ENCODE measurements at regions not wholly inside any gene's neighbourhood (a gene's known extent, or its start where the extent isn't known, plus 50 kb on each side); places are given as distances from the start of the nearest gene placed in this dataset.
"Not testable (repeated sequence)": the region's sequence is repeated elsewhere in the genome, so short reads cannot be mapped to it uniquely, and the experiment has no call there.

DNA sequence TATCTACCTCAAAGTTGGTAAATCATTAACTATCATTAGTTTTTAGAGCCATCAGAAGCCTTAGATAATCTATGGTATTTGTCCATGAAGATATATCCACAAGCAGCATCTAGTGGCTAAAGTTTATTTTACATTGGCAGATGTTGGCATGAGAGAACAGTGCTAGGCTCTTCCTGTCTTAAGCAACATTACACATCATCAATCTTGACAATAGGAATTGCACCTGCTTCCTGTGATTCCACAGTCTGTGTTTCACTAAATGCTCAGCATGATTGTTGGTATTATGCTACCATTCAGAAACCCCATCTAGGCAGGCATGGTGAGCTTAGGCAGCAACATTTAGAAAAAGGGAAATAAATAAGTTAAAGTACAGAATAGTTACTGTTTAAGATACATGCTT, 246.6 kb downstream of the SLCO4C1 start:
- DNase-seq (ENCODE audit: low read depth in 4 of 4, low spot score in 3 of 4), result no peak

DNA sequence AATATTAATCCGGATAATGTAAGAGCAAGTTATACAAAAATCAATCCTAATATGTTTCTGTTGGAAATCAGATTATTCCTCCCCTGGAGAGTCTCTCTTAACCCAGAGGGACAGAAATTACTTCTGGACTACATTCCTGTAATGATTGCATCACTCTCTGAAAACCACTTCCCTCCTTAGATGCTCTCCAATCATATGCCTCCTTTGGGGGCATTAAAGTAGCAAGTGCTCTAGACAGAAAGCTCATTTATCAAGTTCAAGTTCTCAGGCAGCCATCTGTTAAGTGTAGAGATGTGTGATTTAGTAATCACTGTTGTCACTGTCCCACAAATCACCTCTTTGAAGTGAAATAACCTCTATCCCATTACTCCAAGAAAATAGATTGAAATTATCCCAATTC, 247.1 kb downstream of the SLCO4C1 start:
- DNase-seq (ENCODE audit: low read depth in 4 of 4, low spot score in 3 of 4), result no peak

- DNase-seq (ENCODE audit: low read depth in 4 of 4, low spot score in 3 of 4), result not testable (repeated sequence)
Measured at GRCh38 chr5:102047073-102047472, 249.0 kb downstream of the SLCO4C1 start.

- DNase-seq (ENCODE audit: low read depth in 4 of 4, low spot score in 3 of 4), result no peak
Measured at GRCh38 chr5:102040326-102040725, 255.8 kb downstream of the SLCO4C1 start.

- DNase-seq (ENCODE audit: low read depth in 4 of 4, low spot score in 3 of 4), result no peak
Measured at GRCh38 chr5:102036927-102037326, 259.2 kb downstream of the SLCO4C1 start.

DNA sequence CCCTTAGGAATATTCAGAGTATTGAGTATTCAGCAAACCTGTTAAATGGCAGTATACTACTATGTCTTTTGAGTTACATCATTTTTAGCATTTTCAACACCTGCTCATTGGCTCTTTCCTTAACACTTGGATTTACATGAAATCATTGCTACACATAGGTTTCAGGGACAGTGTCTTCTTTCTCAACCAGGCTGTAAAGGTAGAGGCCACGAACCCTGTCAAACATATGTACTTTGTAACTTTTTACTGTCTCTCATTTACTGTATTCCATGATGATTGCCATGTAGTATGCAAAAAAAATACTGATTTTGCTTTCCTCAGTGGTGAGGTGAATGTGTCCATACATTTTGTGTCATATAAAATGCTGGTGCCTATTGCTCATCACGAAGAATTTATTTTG, 264.4 kb downstream of the SLCO4C1 start:
- no peak for DNase-seq (ENCODE audit: low read depth in 4 of 4, low spot score in 3 of 4)

DNA sequence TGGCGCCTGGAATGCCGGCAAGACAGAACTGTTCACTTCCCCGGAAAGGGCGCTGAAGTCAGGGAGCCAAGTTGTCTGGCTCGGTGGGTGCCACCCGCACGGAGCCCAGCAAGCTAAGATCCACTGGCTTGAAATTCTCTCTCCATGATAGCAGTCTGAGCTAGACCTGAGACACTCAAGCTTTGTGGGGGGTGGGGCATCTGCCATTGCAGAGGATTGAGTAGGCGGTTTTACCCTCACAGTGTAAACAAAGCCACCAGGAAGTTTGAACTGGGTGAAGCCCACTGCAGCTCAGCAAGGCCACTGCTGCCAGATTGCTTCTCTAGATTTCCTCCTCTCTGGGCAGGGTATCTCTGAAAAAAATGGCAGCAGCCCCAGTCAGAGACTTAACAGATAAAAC, 277.4 kb downstream of the SLCO4C1 start:
- no peak for DNase-seq (ENCODE audit: low read depth in 4 of 4, low spot score in 3 of 4)

GRCh38 chr5:102018279-102018678, 277.8 kb downstream of the SLCO4C1 start:
- no peak for DNase-seq (ENCODE audit: low read depth in 4 of 4, low spot score in 3 of 4)

GRCh38 chr5:102014371-102014770, 281.7 kb downstream of the SLCO4C1 start:
- no peak for DNase-seq (ENCODE audit: low read depth in 4 of 4, low spot score in 3 of 4)

DNA sequence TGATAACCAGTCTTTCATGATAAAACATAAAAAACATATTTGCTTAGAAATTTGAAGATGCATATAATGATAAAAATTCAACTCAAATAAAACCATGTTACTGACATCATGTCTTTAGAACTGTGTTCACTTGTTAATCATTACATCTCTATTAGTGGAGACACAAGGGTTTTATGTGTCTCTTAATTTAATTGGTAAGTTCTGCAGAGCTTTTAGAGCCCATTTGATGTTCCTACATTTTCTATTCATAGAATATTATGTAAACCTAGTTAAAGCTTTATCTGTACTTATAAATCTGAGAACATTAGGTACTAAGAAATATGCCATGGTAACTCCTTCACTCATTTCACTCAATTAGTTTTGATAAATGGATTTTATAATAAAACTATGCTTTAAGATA, 285.4 kb downstream of the SLCO4C1 start:
- no peak for DNase-seq (ENCODE audit: low read depth in 4 of 4, low spot score in 3 of 4)

DNA sequence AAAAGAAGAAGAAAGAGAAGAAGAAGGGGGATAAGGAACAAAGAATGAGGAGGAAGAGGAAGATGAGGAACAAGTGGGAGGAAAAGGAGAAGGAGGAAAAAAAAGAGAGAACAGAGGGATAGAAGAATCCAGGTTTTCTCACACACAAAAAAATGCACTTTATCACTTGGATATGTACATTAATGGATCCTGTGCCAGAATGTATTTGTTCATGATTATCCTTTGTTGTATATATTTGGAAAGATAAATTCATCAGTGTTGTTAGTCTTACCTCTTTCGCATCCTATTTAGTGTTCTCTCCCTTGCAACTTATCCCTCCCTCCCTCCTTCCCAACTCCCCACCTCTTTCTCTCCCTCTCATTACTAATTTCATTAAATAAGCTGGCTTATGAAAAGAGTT, 298.8 kb downstream of the SLCO4C1 start:
- no peak for DNase-seq (ENCODE audit: low read depth in 4 of 4, low spot score in 3 of 4)

GRCh38 chr5:101995585-101995984, 300.5 kb downstream of the SLCO4C1 start:
- DNase-seq (ENCODE audit: low read depth in 4 of 4, low spot score in 3 of 4), result peak in 1 of 4 donors; percentile 1

- no peak for DNase-seq (ENCODE audit: low read depth in 4 of 4, low spot score in 3 of 4)
Measured at GRCh38 chr5:101991486-101991885, 304.6 kb downstream of the SLCO4C1 start.

DNA sequence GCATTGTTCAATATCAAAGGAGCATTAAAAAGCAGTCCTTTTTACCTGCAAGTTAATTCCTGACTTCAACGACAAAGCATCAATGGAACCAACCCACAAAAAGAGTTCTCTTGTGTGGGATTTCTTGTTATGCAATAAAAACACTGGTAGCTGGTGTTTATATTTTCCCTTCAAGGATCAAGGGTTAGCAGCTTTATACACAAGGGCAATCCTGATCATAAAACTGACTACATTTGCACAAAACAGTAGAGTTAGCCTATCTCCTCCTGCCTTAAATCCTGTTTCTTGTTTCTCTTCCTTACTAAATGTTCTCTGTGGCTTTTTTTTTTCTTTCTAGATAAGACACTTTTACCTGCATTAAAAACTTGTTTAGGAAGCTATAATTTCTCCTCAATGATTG, 306.4 kb downstream of the SLCO4C1 start:
- DNase-seq (ENCODE audit: low read depth in 4 of 4, low spot score in 3 of 4), result no peak

GRCh38 chr5:101977729-101978345, 318.2 kb downstream of the SLCO4C1 start:
- peak; percentile 11 to 36 (median 25) for DNase-seq (ENCODE audit: low read depth in 4 of 4, low spot score in 3 of 4)

GRCh38 chr5:101976933-101977332, 319.2 kb downstream of the SLCO4C1 start:
- no peak for DNase-seq (ENCODE audit: low read depth in 4 of 4, low spot score in 3 of 4)

DNA sequence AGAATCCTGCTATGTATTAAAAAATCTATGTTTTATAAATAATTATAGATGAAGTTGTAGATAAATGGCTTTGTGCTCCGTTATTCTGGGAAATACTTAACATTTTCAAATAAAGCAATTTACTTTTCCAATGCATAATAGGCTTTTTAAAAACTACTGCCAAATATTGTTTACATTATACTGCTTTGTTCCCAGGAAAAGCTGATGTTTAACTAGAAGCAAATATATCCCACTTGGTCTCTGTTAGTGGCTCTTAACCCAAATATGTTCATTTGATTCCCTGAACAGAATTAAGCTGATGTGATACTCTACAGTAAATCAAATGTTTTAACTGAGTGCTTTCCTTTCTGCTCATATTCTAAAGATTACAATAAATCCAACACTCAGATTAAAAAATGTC, 326.3 kb downstream of the SLCO4C1 start:
- DNase-seq (ENCODE audit: low read depth in 4 of 4, low spot score in 3 of 4), result no peak

GRCh38 chr5:101966476-101966875, 329.6 kb downstream of the SLCO4C1 start:
- no peak for DNase-seq (ENCODE audit: low read depth in 4 of 4, low spot score in 3 of 4)

GRCh38 chr5:101955891-101956290, 340.2 kb downstream of the SLCO4C1 start:
- no peak for DNase-seq (ENCODE audit: low read depth in 4 of 4, low spot score in 3 of 4)

DNA sequence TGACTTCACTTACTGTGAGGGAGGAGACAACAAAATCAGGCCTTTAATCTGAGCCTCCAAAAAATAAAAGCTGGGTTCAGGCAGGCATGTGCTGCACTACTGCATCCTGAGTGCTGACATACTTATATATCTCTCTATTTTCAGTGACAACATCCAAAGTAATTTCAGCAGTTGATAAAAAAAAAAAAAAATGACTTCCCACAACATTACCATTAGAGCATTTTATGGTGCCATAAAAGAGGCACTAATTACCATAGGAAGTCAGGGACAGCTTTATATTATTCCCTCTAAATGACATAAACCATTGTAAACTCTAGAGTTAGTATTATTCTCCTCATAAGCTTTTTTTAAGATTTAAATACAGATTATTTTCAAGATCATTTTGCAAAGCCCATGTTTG, 346.1 kb downstream of the SLCO4C1 start:
- DNase-seq (ENCODE audit: low read depth in 4 of 4, low spot score in 3 of 4), result no peak

- DNase-seq (ENCODE audit: low read depth in 4 of 4, low spot score in 3 of 4), result no peak
Measured at GRCh38 chr5:101948615-101949014, 347.5 kb downstream of the SLCO4C1 start.

DNA sequence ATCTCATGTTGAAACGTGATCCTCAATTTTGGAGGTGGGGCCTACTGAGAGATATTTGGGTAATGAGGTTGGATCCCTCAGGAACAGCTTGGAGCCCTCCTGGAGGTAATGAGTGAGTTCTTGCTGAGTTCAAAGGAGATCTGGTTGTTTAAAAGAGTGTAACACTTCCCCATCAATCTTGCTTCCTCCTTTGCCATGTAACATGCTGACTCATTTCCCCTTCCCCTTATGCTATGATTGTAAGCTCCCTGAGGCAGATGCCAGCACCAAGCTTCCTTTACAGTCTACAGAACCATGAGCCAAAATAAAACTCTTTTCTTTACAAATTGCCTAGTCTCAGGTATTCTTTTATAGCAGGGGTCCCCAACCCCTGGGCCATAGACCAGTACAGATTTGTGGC, 352.3 kb downstream of the SLCO4C1 start:
- DNase-seq (ENCODE audit: low read depth in 4 of 4, low spot score in 3 of 4), result no peak

DNA sequence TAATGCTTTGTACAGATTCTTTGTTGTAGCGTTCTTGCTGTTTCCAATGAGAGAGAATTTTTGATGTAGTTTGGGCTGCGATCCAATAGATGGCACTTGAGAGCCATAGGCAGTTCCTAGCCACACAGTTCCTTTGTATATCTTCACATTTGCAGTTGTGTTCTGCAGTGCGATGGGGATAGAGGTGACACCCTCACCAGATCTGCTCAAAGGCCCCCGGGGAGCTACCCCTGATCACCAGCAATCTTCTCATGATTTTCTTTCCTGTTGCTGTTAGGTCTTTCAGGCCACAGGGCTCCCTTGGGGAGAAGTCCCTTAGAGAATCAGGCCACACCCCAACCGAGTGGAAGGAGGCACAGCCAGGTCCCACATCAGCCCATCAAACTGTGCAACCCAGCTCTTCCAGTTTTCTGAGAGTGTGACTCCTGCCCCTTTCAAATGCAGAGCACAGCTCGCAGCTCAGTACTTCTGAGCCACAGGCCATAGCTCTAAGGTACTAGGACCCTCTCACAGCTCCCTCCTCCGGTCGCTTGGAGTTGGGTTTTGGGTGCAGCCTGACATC, 353.7 kb downstream of the SLCO4C1 start:
- peak; percentile 6 to 16 (median 10) for DNase-seq (ENCODE audit: low read depth in 4 of 4, low spot score in 3 of 4)
